Progenitor cell of endocrine pancreas (in vitro differentiated cells): ENCODE measurements at regions not wholly inside any gene's neighbourhood (a gene's known extent, or its start where the extent isn't known, plus 50 kb on each side); places are given as distances from the start of the nearest gene placed in this dataset.
A peak's percentile ranks its signal among the peaks of the same experiment; 100 is the strongest.

ENCODE experiments used
- DNase-seq: peaks from one replicate; pipeline ENCODE4 v3.0.0; 2021; ENCODE audit warnings: low spot score; ENCODE audit not compliant: unreplicated experiment
- H3K27ac Mint-ChIP-seq: 2 replicates; pipeline ENCODE4 v1.8.0; 2021; ENCODE audit warnings: mild to moderate bottlenecking, moderate library complexity, mixed read lengths
- H3K27me3 Mint-ChIP-seq: 2 replicates; pipeline ENCODE4 v1.8.0; 2021; ENCODE audit warnings: mixed read lengths
- H3K36me3 Mint-ChIP-seq: 2 replicates; pipeline ENCODE4 v1.8.0; 2022; ENCODE audit warnings: mixed read lengths; ENCODE audit not compliant: insufficient read depth
- H3K4me1 Mint-ChIP-seq: 2 replicates; pipeline ENCODE4 v1.8.0; 2021; ENCODE audit warnings: low read depth, mixed read lengths
- H3K4me3 Mint-ChIP-seq: 2 replicates; pipeline ENCODE4 v1.8.0; 2021; ENCODE audit warnings: low read depth, mild to moderate bottlenecking, moderate library complexity, mixed read lengths
- H3K9me3 Mint-ChIP-seq: 2 replicates; pipeline ENCODE4 v1.8.0; 2021; ENCODE audit warnings: low read depth, mixed read lengths
- CTCF ChIP-seq: fragments of 200-600 bp; sonication (generic); IDR thresholded peaks from one replicate; pipeline ENCODE4 v1.5.0; 2021; ENCODE audit warnings: antibody characterized with exemption, mild to moderate bottlenecking; ENCODE audit not compliant: unreplicated experiment

GRCh38 chr10:84765086-84765485 lies 436.7 kb downstream of the CCSER2 start:
- no peak for TF ChIP-seq CTCF
- Mint-ChIP-seq H3K4me3 (no peak overlapping the region), H3K27me3 (no peaks in the 10 kb centered on the region), H3K36me3 (no peaks in the 10 kb centered on the region), H3K9me3 (peaks cover 13% of the 10 kb centered on the region), H3K4me1 (peaks cover 10% of the 10 kb centered on the region), H3K27ac (no peak overlapping the region)
- DNase-seq: no peak

- peaks cover 10% of the 10 kb centered on the region for H3K4me1 Mint-ChIP-seq
- H3K36me3 Mint-ChIP-seq: no peaks in the 10 kb centered on the region
- H3K27ac Mint-ChIP-seq: no peak overlapping the region
- no peak for TF ChIP-seq CTCF
- no peak for DNase-seq
- H3K27me3 Mint-ChIP-seq: no peaks in the 10 kb centered on the region
- no peak overlapping the region for H3K4me3 Mint-ChIP-seq
- H3K9me3 Mint-ChIP-seq: peaks cover 13% of the 10 kb centered on the region
Observed at GRCh38 chr10:84765656-84766055, 437.3 kb downstream of the CCSER2 start.

GRCh38 chr10:84766923-84767322 lies 438.5 kb downstream of the CCSER2 start:
- Mint-ChIP-seq H3K27ac (no peak overlapping the region), H3K9me3 (peaks cover 13% of the 10 kb centered on the region), H3K36me3 (no peaks in the 10 kb centered on the region), H3K4me3 (no peak overlapping the region), H3K4me1 (peaks cover 10% of the 10 kb centered on the region), H3K27me3 (no peaks in the 10 kb centered on the region)
- DNase-seq: no peak
- TF ChIP-seq CTCF: no peak

DNA sequence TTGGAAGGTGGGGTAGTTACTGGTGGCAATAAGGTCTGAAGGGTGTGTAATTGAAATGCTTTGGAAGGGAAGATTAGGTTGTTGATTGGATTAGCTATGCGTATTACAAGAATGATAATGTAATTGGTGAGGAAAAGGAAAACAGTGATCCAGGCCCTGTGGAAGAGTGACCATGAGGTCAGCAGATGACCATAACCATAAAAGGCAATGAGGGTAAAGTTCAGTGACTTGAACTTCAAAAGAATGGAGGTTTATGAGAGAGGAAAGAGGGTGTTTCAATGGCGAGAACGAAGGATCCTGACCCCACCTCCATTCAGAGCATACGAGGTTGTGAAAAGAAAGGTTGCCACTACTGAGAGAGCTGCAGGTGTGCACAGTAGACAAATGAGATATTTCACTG lies 439.7 kb downstream of the CCSER2 start:
- Mint-ChIP-seq H3K27me3 (no peaks in the 10 kb centered on the region), H3K27ac (no peak overlapping the region), H3K4me3 (no peak overlapping the region), H3K36me3 (no peaks in the 10 kb centered on the region), H3K4me1 (peaks cover 10% of the 10 kb centered on the region), H3K9me3 (peaks cover 13% of the 10 kb centered on the region)
- TF ChIP-seq CTCF: no peak
- no peak for DNase-seq

DNA sequence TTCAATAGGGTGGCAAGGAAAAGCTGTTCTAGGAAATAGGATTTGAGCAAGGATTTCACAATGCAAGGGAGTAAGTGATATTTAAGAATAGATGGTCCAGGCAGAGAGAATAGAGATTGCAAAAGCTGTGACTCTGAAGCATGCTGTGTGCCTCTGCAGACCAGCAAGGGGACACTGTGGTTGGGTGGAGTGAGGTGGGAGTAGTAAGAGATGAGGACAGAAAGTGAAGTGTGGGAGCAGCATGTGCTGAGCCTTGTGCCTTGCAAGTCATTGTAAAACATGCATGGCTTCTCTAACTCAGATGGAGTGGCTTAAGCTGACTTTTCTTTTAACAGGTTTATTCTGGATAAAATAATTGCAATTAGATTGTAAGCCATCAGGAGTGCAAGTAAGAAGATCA lies 442.4 kb downstream of the CCSER2 start:
- Mint-ChIP-seq H3K4me3 (no peak overlapping the region), H3K4me1 (no peaks in the 10 kb centered on the region), H3K27ac (no peak overlapping the region), H3K9me3 (peaks cover 9% of the 10 kb centered on the region), H3K27me3 (no peaks in the 10 kb centered on the region), H3K36me3 (no peaks in the 10 kb centered on the region)
- TF ChIP-seq CTCF: no peak
- no peak for DNase-seq

GRCh38 chr10:84783386-84783785 lies 455.0 kb downstream of the CCSER2 start:
- Mint-ChIP-seq H3K9me3 (peaks cover 7% of the 10 kb centered on the region), H3K36me3 (no peaks in the 10 kb centered on the region), H3K4me1 (peaks cover 5% of the 10 kb centered on the region), H3K27me3 (no peaks in the 10 kb centered on the region), H3K4me3 (no peak overlapping the region), H3K27ac (no peak overlapping the region)
- DNase-seq: no peak
- peak; percentile 83 for TF ChIP-seq CTCF
